Sciatic nerve (tissue), 2 donors: ENCODE measurements at regions not wholly inside any gene's neighbourhood (a gene's known extent, or its start where the extent isn't known, plus 50 kb on each side); places are given as distances from the start of the nearest gene placed in this dataset.
A peak's percentile ranks its signal among the peaks of the same experiment; 100 is the strongest.

Experiments used
- ATAC-seq: fragments of 200-7000 bp; cut with Tn5 transposase; one replicate; pipeline ENCODE4 v1.9.1; 2020; ENCODE audit warnings: mild to moderate bottlenecking, moderate library complexity
- DNase-seq: peaks from one replicate; pipeline ENCODE4 v3.0.0-alpha.2; 2020; ENCODE audit warnings: low spot score
- intact Hi-C: fragments of 100-400 bp; cut with DNase I; formaldehyde crosslinking; loops from one replicate; pipeline ENCODE4 v1.14.2; 2022
- donor health status: DM: no; HTN: no; CAD: no.
- donor health status: DM: no; HTN: no; CAD: no.

DNA sequence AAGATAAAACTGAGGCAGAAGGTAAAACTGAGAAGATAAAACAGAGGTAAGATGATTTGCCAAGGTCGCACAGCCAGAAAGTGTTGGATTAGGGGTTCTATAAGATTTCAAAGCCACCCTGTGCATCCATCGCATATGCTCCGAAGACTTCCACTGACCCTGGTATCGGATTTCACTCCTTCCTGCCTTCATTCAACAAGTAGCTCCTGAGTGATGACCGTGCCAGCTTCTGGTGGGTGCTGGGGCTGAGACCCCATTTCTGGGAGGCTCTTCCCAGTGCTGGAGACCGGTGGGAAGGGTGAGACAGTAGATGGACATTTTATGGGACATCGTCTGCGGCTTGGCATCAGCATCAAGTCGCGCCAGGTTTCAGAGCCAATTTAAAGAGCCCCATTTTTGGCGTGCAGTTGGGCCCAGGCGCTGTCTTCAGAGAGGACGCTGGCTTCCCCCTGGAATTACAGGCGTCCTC lies 53.7 kb upstream of the DAB2IP start:
- DNase-seq (no peak), ATAC-seq (no peak)
- intact Hi-C loops, result no loop called here

DNA sequence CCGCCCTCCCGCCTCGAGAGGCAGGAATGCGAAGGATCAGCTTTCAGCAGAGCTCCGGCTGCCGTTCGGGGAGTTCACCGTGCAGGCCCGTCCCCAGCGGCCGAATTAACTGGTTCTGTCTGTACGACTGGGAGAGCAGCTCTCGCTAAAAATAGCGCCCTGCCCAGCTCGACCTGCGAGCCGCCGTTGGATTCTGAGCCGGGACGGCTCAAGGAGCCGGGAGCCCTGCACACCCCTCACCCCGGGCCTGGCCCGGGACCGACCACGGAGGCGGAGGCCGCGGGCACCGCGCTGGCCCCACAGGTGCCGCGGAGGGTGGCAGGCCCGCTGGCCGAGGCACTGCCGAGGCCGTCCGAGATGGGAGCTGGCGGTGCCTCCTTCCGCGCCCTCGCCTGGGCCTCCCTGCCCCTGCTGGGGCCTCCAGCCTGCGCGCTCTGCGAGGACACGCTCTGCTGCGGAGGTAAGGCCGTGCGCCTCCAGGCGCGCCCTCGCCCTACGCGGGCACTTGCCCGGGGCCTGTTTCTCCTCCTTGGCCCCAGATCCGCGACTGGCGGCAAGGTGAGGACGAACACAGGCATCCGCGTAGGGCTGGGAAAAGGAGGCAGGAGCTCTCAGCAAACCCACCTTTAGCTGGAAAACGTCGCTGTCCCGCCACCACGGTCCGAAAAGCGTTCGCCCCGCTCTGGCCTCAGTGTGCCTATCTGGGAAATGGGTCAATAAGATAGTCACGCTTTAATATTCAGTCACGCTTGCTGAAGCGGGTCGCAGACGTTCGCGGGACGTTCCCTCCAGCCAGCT lies 53.1 kb upstream of the DAB2IP start:
- DNase-seq (no peak), ATAC-seq (peak; percentile 35)
- intact Hi-C loops, result no loop called here

DNA sequence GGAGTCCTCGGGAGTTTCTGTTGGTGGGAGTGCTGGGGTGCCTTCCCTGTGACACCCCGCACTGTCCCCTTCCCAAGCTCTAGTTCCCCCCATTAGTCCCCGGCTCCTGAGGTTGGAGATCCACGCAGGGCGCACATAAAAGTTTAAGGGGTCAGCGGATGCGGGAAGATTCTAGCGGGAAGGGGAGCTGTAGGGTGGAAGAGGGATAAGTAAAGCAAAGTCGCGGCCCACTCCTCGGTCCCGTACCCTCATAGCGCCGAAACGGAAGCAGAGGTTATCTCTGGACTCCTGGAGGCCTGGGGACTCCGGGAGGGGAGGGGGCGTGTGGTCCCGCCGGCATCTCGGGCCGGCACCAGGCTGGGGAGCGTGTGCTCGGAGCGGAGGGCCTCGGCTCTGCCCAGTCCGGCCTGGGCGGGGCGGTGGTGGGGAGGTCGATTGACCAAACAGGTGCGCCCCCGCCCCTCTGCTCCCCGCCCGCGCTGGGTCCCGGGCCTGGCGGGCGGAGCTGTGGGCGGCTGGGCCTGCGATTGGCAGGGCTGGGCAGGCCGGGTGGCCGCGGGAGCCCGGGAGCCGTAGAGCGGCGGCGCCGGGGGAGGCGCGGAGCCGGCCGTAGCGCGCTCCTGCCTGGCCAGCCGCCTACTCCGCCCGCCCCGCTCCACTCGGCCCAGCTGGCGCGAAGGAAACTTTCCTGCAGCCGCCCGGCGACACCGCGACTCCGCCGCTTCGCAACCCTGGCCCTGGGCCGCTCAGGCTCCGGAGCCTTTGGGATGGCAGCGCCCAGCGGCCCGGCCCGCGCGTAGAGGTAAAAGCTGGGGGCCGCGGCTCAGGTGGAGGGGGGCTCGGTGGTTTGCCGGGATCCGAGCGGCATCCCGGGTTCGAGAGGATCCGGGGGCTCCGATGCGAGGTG lies 52.2 kb upstream of the DAB2IP start:
- intact Hi-C loops, result no loop called here
- DNase-seq (no peak), ATAC-seq (peak; percentile 62)

DNA sequence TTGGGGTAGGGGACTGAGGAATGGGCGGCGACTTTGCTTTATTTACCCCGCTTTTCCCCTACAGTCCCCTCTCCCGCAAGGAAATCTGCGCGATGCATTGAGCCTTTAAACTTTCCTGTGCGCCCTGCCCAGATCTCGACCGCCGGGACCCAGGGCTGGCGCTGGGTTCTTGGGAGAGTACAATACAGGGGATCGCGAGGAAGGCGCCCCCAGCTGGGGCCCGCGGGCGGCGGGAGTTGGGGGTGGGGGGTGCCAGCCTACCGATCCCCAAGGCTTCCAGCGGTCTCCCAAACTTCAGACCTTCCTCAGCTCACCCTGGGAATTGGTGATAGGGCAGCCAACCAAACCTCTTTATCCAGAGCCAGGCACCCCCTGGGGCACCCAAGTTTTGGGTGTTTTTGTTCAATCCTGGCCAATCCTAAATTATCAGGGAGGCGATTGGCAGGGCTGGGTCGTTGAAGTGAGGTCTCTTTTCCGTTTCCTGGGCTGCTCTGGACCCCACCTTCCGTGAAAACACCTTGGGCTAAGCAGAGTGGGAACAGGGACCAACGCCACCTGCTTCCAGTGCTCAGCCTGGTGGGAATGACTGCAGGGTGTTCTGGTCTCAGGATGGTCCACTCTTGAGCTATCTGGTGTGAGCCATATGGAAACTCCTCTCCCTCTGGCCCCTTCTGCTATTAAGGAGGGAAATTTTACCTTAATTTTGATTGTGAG lies 51.4 kb upstream of the DAB2IP start:
- ATAC-seq (no peak), DNase-seq (no peak)
- intact Hi-C loops, result loop anchor here (5.0 kb wide), 1 partner anchor 588 kb away; no protein-coding TSS in a partner anchor

DNA sequence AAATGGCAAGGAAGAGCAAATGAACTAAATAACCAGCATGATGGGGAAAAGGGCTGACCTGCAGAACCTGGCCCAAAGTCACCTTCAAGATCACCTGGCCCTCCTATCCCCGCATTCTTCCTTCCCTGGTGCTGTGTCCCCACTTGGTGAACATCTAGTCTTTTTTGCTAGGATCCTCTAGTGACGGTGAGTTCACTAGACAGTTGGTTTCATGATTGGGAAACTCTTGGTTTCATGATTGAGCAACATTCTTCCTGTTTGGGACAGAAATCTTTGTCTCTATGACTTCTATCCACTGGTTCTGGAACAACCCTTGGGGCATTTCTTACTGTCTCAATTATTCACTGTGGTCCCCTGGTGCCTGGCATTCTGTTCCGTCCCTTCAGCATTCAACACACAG lies 50.2 kb upstream of the DAB2IP start:
- DNase-seq (no peak), ATAC-seq (peak; percentile 59)
- intact Hi-C loops, result loop anchor here (5.0 kb wide), 1 partner anchor 589 kb away; no protein-coding TSS in a partner anchor
